ENCODE measurements at regions not wholly inside any gene's neighbourhood (a gene's known extent, or its start where the extent isn't known, plus 50 kb on each side); places are given as distances from the start of the nearest gene placed in this dataset.
"Not testable (repeated sequence)": the region's sequence is repeated elsewhere in the genome, so short reads cannot be mapped to it uniquely, and the experiment has no call there.

- DNase-seq (ENCODE audit: low spot score), result no peak
Observed at GRCh38 chr5:91928754-91929521, 545.8 kb upstream of the ARRDC3 start.

- DNase-seq (ENCODE audit: low spot score), result no peak
Observed at GRCh38 chr5:91927439-91927838, 544.3 kb upstream of the ARRDC3 start.

- DNase-seq (ENCODE audit: low spot score), result no peak
Observed at GRCh38 chr5:91925249-91925648, 542.1 kb upstream of the ARRDC3 start.

DNA sequence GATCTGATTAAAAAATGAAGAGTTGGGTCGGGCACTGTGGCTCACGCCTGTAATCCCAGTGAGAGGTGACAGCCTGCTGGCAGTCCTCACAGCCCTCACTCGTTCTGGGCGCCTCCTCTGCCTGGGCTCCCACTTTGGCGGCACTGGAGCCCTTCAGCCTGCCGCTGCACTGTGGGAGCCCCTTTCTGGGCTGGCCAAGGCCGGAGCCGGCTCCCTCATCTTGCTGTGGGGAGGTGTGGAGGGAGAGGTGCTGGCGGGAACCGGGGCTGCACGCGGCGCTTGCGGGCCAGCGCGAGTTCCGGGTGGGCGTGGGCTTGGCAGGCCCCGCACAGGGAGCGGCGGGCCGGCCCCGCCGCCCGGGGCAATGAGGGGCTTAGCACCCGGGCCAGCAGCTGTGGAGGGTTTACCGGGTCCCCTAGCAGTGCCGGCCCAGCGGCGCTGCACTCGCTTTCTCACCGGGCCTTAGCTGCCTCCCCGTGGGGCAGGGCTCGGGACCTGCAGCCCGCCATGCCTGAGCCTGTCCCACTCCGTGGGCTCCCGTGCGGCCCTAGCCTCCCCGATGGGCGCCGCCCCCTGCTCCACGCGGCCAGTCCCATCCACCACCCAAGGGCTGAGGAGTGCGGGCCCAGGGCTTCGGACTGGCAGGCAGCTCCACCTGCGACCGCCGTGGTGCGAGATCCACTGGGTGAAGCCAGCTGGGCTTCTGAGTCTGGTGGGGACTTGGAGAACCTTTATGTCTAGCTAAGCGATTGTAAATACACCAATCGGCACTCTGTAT, 534.1 kb upstream of the ARRDC3 start:
- DNase-seq (ENCODE audit: low spot score), result not testable (repeated sequence)

DNA sequence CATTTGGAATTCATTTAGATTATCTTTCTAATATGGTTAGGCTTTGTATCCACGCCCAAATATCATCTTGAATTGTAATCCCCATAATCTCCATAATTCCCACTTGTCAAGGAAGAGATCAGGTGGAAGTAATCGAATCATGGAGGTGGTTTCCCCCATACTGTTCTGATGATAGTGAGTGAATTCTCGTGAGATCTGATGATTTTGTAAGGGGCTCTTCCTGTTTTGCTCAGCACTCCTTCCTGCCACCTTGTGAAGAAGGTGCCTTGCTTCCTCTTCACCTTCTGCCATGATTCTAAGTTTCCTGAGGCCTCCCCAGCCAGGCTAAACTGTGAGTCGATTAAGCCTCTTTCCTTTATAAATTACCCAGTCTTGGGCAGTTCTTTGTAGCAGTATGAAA, 527.5 kb upstream of the ARRDC3 start:
- no peak for DNase-seq (ENCODE audit: low spot score)

- DNase-seq (ENCODE audit: low spot score), result no peak
Observed at GRCh38 chr5:91910247-91910646, 527.1 kb upstream of the ARRDC3 start.

DNA sequence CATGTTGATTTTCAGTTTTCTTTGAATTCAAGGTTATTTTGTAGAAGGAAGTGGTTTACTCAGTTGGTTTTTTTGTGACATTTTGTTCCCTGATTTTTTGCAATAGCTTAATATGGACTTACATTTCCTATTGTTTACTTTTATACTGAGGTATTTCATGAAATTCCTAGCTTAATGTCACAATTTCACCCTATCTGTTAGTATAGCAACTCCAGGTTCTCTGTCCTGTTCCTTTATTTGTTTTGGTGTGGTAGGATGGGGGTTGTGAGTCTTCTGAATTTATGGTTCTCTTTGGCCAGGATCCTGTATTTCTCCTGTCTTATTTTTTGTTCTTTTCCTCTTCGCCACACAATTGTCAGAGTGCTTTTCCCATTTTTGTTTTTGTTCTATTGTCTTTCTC, 523.4 kb upstream of the ARRDC3 start:
- no peak for DNase-seq (ENCODE audit: low spot score)

DNA sequence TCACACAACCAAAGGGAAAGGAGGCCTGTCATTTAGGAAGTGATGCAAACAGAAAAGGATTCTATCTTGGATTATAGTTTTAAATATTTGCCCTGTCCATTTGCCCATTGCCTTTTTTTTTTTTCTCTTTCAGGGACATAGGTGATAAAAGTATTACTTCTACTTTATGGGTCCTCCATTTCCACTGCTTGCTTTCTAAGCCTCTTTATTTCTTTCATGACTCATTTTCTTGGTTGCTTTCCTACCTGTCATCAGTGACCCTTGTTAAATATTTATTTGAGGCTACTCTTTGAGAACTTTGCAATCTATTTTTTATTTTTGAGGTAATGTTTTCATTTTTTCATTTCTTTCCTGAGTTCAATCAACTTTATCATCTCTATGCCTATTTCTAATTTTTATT, 522.9 kb upstream of the ARRDC3 start:
- DNase-seq (ENCODE audit: low spot score), result no peak

DNA sequence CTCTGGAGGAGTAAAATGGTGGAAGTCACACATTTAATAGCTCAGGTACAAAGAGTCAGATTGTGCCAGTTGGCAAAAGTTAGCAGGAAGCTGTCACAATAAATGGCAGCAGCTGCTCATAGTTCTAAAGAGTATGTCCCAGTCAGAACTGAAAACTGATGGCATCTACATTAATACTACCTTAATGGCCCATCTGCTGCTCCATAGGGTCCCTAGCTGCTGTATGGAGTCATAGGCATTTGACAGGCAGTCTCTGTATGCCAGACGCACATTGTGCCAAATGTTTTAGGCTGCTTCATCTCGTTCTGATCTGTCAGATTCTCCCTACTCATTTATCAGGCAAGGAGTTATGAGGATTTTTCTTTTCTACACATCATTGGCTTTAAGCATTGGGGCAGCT, 515.8 kb upstream of the ARRDC3 start:
- no peak for DNase-seq (ENCODE audit: low spot score)

DNA sequence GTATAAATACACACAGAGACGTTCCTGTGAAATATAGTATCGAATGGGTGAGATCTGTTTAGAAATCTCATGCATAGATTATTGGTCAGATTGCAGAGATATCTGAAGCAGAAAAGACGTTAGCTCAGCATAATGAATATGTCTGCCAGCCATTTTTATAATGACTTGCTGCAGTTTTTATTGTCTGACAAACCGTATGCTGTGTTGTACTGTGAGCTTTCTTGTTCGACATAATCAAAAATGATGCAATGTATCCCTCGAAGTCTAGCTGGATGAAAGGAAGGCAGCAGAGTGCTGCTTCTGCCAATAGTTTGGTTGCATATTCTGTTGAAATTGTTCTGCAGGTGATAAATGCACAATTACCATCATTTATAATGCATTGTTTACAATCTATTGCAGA, 514.9 kb upstream of the ARRDC3 start:
- no peak for DNase-seq (ENCODE audit: low spot score)

DNA sequence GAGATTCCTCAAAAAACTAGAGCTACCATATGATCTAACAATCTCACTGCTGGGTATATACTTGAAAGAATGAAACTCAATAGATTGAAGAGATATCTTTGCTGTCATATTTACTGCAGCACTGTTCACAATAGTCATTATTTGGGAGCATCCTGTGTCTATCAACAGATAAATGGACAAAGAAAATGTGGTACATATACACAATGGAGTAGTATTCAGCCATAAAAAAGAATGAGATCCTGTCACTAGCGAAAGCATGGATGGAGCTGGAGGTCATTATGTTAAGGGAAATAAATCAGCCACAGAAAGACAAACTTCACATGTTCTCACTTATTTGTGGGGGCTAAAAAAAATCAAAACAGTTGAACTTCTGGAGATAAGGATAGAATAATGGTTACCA, 505.7 kb upstream of the ARRDC3 start:
- no peak for DNase-seq (ENCODE audit: low spot score)

GRCh38 chr5:91885291-91886265, 502.5 kb upstream of the ARRDC3 start:
- DNase-seq (ENCODE audit: low spot score), result no peak

DNA sequence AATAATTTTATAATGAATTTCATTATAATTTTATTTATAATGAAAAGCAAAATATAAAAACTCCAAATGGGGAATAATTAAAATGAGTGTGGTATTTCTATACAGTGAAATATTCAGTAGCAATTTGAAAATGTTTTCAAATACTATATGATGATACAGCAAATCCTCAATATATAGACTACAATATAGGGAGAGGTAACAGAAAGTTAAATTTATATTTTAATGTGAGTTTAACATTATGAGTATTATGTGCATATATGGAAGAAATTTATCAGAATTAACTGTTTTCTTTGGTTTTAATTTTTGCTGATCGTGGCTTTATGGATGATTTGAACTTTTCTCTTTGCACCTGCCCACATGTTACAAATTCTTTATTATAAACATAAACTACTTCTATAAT, 500.9 kb upstream of the ARRDC3 start:
- no peak for DNase-seq (ENCODE audit: low spot score)

- no peak for DNase-seq (ENCODE audit: low spot score)
Observed at GRCh38 chr5:91875196-91875779, 492.2 kb upstream of the ARRDC3 start.

DNA sequence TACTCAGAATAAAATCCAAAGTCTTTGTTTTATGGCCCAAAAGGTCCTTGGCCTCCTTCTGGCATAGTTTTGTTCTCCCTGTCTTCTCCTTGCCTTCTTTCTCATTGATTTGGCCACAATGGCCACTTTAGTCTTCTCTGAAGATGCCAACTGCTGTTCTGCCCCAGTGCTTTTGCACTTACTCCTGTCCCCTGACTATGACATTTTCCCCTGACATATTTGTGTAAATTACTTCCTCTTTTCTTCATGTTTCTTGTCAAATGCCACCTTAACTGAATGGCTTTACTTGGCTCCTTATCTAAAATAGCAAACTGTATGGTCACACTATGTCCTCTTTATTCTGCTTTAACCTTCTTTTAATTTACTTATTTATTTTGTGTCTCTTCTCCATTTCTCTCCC, 484.7 kb upstream of the ARRDC3 start:
- DNase-seq (ENCODE audit: low spot score), result no peak

DNA sequence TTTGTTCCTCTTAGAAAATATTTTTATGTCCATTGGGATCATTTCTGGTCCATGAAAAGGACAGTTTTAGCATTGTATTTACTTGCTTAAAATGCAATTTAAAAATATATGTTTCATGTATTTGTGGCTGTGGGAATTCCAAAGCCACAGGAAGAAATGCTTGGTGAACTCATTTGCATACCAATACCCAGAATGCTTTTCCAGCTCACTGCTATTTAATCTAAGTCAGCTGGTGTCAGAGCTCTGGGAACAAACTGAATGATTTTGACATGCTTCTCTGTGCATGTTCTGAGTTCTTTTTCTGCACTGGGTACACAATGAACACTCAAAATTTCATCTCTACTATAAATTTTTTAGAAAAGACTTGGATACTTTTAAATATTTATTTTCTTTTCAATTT, 482.8 kb upstream of the ARRDC3 start:
- no peak for DNase-seq (ENCODE audit: low spot score)

DNA sequence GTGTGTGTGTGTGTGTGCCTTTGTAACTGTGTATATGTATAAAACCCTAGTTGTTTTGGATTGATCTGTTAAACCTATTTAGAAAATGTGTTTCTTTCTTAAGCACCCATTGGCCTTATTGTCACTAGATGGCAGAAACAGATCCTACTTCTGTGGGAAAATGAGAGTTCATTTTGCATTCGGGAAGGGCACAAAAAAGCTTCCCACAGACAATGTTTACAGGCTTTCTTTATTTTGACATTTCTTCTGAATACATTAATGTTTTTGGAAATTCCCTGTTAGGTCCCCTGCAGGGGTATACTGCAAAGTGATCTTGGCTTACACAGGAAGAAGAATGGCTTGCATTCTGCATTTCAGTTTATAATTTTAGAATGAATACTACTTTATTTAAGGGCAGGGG, 481.8 kb upstream of the ARRDC3 start:
- no peak for DNase-seq (ENCODE audit: low spot score)

DNA sequence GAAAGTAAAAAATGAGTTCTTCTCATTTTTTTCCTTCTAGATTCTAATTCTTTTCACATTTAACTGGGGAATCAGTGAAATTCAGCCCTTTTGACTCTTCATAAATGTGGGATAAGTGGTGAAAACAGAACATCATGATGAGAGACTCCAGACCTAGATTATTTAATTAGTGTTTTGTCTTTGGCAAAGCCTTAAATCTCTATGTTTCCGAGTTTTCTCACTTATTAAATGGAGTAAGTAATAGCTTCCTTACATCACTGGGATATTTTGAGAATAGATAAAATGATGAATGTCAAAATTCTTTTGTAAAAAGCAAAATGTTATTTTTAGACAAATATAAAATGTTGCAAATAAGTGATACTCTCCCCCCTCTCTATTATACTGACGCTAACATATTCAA, 468.6 kb upstream of the ARRDC3 start:
- DNase-seq (ENCODE audit: low spot score), result no peak

GRCh38 chr5:91850031-91850430, 466.9 kb upstream of the ARRDC3 start:
- DNase-seq (ENCODE audit: low spot score), result no peak

GRCh38 chr5:91849069-91849468, 466.0 kb upstream of the ARRDC3 start:
- no peak for DNase-seq (ENCODE audit: low spot score)

- DNase-seq (ENCODE audit: low spot score), result no peak
Observed at GRCh38 chr5:91848453-91848852, 465.3 kb upstream of the ARRDC3 start.

DNA sequence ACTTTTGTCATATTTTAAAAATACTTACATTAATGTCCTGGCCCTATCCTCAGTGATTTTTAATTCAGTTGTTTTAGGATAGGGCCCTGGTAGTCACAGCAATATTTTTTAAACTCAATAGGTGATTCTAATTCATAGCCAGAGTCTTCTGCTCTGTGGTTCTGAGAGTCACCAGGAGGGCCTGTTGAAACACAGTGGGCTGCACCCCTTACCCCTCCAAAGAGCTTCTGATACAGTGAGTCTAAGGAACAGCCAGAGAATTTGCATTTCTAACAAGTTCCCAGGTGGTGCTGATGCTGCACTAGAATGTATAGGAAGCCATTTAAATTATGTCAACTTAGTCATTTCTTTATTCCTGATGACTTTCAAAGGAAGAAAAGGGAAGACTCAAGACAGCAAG, 458.3 kb upstream of the ARRDC3 start:
- DNase-seq (ENCODE audit: low spot score), result no peak
